ENCODE measurements at regions not wholly inside any gene's neighbourhood (a gene's known extent, or its start where the extent isn't known, plus 50 kb on each side); places are given as distances from the start of the nearest gene placed in this dataset.
"Not testable (repeated sequence)": the region's sequence is repeated elsewhere in the genome, so short reads cannot be mapped to it uniquely, and the experiment has no call there.

GRCh38 chr6:27624694-27625262, 151.9 kb upstream of the ZNF184 start:
- DNase-seq (ENCODE audit: low read depth, low spot score), result no peak

GRCh38 chr6:27623103-27623502, 150.2 kb upstream of the ZNF184 start:
- no peak for DNase-seq (ENCODE audit: low read depth, low spot score)

- no peak for DNase-seq (ENCODE audit: low read depth, low spot score)
These were observed 146.5 kb upstream of the ZNF184 start for GRCh38 chr6:27619436-27619835.

GRCh38 chr6:27617700-27618689, 145.1 kb upstream of the ZNF184 start:
- no peak for DNase-seq (ENCODE audit: low read depth, low spot score)

GRCh38 chr6:27617046-27617687, 144.3 kb upstream of the ZNF184 start:
- DNase-seq (ENCODE audit: low read depth, low spot score), result no peak

- no peak for DNase-seq (ENCODE audit: low read depth, low spot score)
These were observed 143.6 kb upstream of the ZNF184 start for GRCh38 chr6:27616328-27617045.

- DNase-seq (ENCODE audit: low read depth, low spot score), result no peak
These were observed 138.5 kb upstream of the ZNF184 start for GRCh38 chr6:27611451-27611850.

GRCh38 chr6:27608916-27609883, 136.3 kb upstream of the ZNF184 start:
- DNase-seq (ENCODE audit: low read depth, low spot score), result no peak

GRCh38 chr6:27605401-27606342, 132.8 kb upstream of the ZNF184 start:
- no peak for DNase-seq (ENCODE audit: low read depth, low spot score)

- DNase-seq (ENCODE audit: low read depth, low spot score), result no peak
These were observed 132.1 kb upstream of the ZNF184 start for GRCh38 chr6:27604986-27605385.

- no peak for DNase-seq (ENCODE audit: low read depth, low spot score)
These were observed 128.9 kb upstream of the ZNF184 start for GRCh38 chr6:27601668-27602254.

- no peak for DNase-seq (ENCODE audit: low read depth, low spot score)
These were observed 127.1 kb upstream of the ZNF184 start for GRCh38 chr6:27599859-27600532.

- DNase-seq (ENCODE audit: low read depth, low spot score), result not testable (repeated sequence)
These were observed 124.2 kb upstream of the ZNF184 start for GRCh38 chr6:27597031-27597567.

GRCh38 chr6:27593861-27594260, 121.0 kb upstream of the ZNF184 start:
- DNase-seq (ENCODE audit: low read depth, low spot score), result no peak

GRCh38 chr6:27593200-27593818, 120.4 kb upstream of the ZNF184 start:
- DNase-seq (ENCODE audit: low read depth, low spot score), result no peak

GRCh38 chr6:27592481-27593199, 119.7 kb upstream of the ZNF184 start:
- DNase-seq (ENCODE audit: low read depth, low spot score), result no peak

All from activated naive CD8-positive, alpha-beta T cell treated with anti-CD3 and anti-CD28 coated beads, Interleukin-2, amount 50 U/mL, for 16 hours (primary cell).